HG02943 (cell line): ENCODE measurements at regions not wholly inside any gene's neighbourhood (a gene's known extent, or its start where the extent isn't known, plus 50 kb on each side); places are given as distances from the start of the nearest gene placed in this dataset.
A peak's percentile ranks its signal among the peaks of the same experiment; 100 is the strongest.
"Not testable (repeated sequence)": the region's sequence is repeated elsewhere in the genome, so short reads cannot be mapped to it uniquely, and the experiment has no call there.

Source experiments
- ATAC-seq: cut with Tn5 transposase; IDR thresholded peaks from one replicate; pipeline ENCODE4 v1.9.1; 2021; ENCODE audit warnings: mild to moderate bottlenecking, low read depth, moderate library complexity; ENCODE audit not compliant: unreplicated experiment

DNA sequence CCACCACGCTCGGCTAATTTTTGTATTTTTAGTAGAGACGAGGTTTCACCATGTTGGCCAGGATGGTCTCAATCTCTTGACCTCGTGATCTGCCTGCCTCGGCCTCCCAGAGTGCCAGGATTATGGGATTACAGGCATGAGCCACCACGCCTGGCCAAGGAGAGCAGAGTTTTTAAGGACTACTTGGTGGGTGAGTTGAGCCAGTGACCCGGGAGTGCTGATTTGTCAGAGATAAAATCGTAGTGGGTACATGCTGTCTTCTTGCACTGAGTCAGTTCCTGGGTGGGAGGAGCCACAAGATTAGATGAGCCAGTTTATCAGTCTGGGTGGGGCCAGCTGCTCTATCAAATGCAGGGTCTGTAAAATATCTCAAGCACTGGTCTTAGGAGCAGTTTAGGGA, 361.7 kb downstream of the TYW1 start:
- ATAC-seq = not testable (repeated sequence)

DNA sequence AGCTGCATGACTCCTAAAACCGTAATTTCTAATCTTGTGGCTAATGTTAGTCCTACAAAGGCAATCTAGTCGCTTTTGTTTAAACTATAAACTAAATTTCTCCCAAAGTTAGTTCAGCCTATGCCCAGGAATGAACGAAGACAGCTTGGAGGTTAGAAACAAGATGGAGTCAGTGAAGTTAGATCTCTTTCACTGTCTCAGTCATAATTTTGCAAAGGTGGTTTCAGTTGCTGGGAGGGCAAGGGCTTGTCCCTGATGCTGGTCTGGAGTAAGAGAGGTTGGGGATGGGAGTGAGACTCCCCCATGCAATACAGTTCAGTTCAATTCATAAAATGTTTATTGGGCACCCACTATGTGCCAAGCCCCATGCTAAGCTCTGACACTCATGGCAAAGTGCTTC, 362.1 kb downstream of the TYW1 start:
- not testable (repeated sequence) for ATAC-seq

- ATAC-seq = no peak
These were observed 363.3 kb downstream of the TYW1 start for GRCh38 chr7:67359900-67360299.

DNA sequence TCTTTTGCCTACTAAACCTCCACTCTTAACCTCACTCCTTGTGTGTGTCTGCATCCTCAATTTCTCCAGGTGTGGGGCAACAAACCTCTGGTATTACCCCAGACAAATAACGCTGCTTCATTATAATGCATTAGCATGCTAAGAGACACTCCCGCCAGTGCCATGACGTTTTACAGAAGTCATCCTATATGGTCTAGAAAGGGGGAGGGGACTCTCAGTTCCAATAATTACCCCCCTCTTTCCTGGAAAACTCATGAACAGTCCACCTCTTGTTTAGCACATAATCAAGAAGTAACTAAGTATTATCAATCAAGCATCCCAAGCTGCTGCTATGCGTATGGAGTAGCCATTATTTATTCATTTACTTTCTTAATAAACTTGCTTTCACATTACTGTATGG, 364.5 kb downstream of the TYW1 start:
- no peak for ATAC-seq

- ATAC-seq = no peak
These were observed 367.9 kb downstream of the TYW1 start for GRCh38 chr7:67364441-67365017.

DNA sequence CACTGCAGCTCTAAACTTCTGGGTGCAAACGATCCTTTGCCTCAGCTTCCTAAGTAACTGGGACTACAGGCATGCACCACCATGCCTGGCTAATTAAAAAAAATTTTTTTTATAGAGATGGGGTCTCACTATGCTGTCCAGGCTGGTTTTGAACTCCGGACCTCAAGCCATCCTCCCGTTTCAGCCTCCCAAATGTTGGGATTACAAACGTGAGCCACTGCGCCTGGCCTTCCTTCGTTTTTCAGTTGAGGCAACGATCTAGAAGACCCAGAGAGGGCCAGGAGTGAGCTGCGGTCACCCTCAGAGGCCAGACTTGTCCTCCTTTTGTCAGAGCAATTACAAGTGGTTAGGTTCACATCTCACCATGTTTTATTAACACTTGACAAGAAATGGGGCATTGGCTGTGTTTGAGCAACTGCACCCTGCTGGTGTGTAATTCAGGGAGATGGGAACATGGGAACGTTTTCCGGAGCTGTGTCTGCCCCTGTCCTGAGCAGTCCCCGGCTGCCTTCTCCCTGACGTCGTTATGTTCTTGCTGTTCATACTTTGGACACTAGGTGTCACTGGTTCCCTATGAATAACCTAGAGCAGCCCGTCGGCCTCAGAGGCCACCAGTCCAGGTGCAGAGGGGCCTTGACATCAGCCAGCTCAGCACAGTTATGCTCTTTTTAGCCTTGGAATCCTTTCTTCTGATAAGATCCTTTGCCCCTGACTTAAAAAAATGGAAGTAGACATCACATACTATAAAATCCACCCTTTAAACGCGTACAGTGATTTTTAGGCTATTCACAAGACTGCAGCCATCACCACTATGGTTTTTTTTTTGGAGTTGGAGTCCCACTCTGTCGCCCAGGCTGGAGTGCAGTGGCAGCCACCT, 375.0 kb downstream of the TYW1 start:
- peak; percentile 93 for ATAC-seq

GRCh38 chr7:67373389-67373788, 376.8 kb downstream of the TYW1 start:
- not testable (repeated sequence) for ATAC-seq

GRCh38 chr7:67375427-67375826, 378.8 kb downstream of the TYW1 start:
- ATAC-seq = no peak

GRCh38 chr7:67377939-67378862, 381.6 kb downstream of the TYW1 start:
- ATAC-seq = peak; percentile 85

DNA sequence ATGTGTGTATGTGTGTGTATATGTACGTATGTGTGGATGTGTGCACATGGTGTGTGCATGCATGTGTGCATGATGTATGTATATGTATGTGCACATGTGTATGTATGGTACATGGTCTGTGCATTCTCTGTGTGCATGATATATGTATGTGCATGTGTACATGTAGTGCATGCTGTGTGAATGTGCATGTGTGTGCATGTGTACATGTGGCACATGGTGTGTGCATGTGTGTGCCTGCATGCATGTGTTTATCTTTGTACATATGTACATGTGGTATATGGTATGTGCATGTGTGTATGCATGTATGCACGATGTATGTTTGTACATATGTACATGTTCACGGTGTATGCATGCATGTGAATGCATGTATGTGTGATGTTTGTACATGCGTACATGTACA, 383.7 kb downstream of the TYW1 start:
- no peak for ATAC-seq

DNA sequence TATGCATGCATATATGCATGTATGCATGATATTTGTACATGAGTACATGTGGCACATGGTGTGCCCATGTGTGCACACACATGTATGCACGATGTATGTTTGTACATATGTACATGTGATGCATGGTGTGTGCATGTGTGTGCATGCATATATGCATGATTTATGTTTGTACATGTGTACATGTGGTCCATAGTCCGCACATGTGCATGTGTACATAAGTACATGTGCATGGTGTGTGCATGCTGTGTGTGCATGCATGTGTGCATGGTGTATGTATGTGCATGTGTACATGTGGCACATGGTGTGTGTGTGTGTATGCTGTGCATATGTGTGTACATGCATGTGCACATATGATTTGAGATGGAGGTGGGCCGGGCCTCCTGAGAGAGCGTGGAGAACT, 384.2 kb downstream of the TYW1 start:
- no peak for ATAC-seq

GRCh38 chr7:67387851-67388250, 391.2 kb downstream of the TYW1 start:
- ATAC-seq = no peak

- ATAC-seq = no peak
These were observed 394.5 kb downstream of the TYW1 start for GRCh38 chr7:67391168-67391567.

GRCh38 chr7:67392596-67393438, 396.2 kb downstream of the TYW1 start:
- no peak for ATAC-seq

- ATAC-seq = no peak
These were observed 397.3 kb downstream of the TYW1 start for GRCh38 chr7:67393903-67394302.

DNA sequence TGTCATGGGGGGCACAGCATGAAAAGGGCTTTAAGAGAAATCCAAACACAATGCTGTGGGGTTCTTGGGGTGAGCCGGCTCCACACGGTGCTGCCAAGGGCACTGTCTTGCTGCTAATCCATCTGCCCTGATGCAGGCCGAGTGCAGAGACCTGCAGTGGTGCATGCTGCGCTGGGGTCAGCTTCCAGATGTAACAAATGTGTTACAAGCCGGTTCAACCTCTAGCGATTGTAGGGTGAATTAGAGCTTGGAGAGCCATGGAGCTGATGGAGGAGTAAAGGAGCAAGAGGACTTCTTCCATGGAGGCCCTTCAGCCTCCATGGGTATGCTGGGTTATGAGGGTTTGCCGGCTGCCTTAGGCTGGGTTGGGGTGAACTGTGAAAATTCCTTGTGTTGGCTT, 402.3 kb downstream of the TYW1 start:
- no peak for ATAC-seq

DNA sequence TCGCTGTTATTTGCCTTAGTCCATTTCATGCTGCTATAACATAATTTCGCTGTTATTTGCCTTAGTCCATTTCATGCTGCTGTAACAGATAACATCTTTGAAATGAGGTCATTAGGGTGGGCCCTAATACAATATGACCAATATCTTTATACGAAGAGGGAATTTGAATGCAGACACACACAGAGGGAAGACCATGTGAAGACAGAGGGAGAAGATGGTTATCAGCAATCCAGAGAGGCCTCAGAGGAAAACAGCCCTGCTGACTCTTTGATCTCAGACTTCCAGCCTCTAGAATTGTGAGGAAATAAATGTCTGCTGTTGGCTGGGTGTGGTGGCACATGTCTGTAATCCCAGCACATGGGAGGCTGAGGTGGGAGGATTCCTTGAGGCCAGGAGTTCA, 404.9 kb downstream of the TYW1 start:
- no peak for ATAC-seq

DNA sequence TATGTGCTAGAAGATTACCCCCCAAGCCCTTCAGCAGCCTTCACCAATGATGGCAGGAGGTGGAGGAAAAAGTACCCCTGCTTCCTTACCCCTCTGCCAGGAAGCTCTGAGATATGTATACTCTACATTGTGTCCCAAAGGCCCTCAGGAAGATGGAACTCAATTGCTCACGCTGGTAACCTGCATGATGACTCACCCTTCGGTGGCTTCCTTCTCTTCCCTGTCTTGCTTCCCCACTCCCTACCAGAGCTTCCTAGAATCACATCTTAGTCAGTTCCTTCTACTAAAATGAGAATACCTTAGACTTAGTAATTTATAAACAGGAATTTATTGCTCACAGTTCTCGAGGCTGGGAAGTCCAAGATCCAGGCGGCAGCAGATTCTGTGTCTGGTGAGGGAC, 405.6 kb downstream of the TYW1 start:
- no peak for ATAC-seq

GRCh38 chr7:67406976-67407375, 410.3 kb downstream of the TYW1 start:
- ATAC-seq = no peak

DNA sequence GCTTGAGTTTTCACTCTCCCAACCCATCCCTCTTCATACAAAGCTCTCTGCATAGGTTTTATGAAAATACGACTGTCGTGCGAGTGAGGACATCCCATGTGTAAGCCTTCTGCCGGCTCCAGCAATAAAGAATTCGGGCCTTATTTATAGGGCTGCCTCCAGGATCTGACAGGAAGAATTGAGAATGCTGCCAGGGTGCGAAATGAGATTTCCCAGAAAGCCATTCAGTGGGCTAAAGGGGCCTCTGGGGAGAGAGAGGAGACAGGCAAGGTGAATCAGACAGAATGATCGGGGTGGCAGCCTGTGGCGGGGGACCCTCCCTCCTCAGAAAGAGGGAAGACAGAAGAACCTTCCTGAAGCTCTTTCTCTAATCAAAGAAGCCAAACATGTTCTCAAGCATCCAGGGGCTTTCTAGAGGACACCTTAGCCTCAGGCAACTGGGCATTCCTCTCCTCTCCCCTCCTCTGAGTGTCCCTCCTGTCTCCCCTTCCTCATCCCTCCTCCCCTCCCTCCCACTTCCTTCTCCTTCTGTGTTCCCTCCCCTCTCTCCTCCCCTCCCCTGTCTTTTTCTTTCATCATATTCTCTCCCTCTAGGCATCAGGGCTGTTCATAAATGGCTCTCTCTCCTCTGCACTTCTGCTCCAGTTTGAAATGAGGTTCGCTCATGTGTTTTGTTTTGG, 410.9 kb downstream of the TYW1 start:
- no peak for ATAC-seq
